Glutamatergic neuron (in vitro differentiated cells): ENCODE measurements at regions not wholly inside any gene's neighbourhood (a gene's known extent, or its start where the extent isn't known, plus 50 kb on each side); places are given as distances from the start of the nearest gene placed in this dataset.

Experiments
- DNase-seq: peaks from one replicate; pipeline ENCODE4 v3.0.0; 2022
- H3K27ac Mint-ChIP-seq: one replicate; pipeline ENCODE4 v1.8.0; 2020; ENCODE audit warnings: mild to moderate bottlenecking, mixed read lengths, inconsistent platforms; ENCODE audit not compliant: unreplicated experiment
- H3K27me3 Mint-ChIP-seq: one replicate; pipeline ENCODE4 v1.8.0; 2020; ENCODE audit warnings: mild to moderate bottlenecking, moderate library complexity, mixed read lengths, inconsistent platforms; ENCODE audit not compliant: unreplicated experiment
- H3K36me3 Mint-ChIP-seq: one replicate; pipeline ENCODE4 v1.8.0; 2020; ENCODE audit warnings: mild to moderate bottlenecking, mixed read lengths, inconsistent platforms; ENCODE audit not compliant: unreplicated experiment
- H3K4me1 Mint-ChIP-seq: one replicate; pipeline ENCODE4 v1.8.0; 2020; ENCODE audit warnings: mild to moderate bottlenecking, low read depth, mixed read lengths, inconsistent platforms; ENCODE audit not compliant: unreplicated experiment
- H3K4me3 Mint-ChIP-seq: one replicate; pipeline ENCODE4 v1.8.0; 2020; ENCODE audit warnings: mild to moderate bottlenecking, mixed read lengths, inconsistent platforms; ENCODE audit not compliant: unreplicated experiment
- H3K9me3 Mint-ChIP-seq: one replicate; pipeline ENCODE4 v1.8.0; 2020; ENCODE audit warnings: mild to moderate bottlenecking, moderate library complexity, mixed read lengths, inconsistent platforms; ENCODE audit not compliant: unreplicated experiment
- CTCF ChIP-seq: fragments of 200-600 bp; sonication (generic); IDR thresholded peaks from one replicate; pipeline ENCODE4 v1.5.0; 2021; ENCODE audit not compliant: partially characterized antibody, unreplicated experiment

DNA sequence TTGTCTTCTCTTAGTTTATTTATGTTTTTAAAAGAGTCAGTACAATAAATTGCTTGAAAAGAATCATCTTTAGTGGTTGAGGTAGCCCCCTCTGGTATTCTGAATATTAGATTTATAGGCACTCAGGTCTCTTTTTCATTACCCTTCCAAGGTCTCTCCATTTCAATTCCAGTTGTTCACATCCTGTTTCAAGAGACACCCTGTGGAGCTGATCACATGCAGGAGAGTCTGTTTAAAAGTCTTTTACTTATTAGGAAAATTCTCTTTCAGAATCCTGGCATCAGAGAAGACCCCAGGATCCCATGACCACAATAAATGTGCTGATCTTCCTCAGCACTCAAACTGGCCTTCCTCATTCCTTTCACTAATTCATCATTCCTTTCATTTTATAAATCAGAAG, 195.7 kb downstream of the ZIC4 start:
- no peak for TF ChIP-seq CTCF
- Mint-ChIP-seq H3K36me3 (peaks cover 6% of the 10 kb centered on the region), H3K27ac (no peak overlapping the region)

DNA sequence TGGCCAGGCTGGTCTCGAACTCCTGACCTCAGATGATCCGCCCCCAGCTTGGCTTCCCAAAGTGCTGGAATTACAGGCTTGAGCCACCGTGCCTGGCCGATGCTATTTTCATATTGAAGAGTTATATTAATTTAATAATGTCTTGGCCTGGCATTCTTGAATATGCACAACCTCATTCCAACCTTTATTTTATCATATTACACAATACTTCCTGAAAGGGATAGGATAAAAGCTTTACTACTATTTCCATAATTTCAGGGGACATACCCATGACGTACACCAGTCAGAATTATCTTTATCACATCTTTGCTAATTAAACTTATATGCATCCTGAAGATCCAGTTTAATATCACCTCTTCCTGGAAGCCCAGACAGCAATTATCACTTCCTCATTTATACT, 205.3 kb downstream of the ZIC4 start:
- DNase-seq = no peak
- H3K4me1 Mint-ChIP-seq = no peaks in the 10 kb centered on the region
- H3K36me3 Mint-ChIP-seq = no peaks in the 10 kb centered on the region
- no peak for TF ChIP-seq CTCF
- H3K27ac Mint-ChIP-seq = no peak overlapping the region
- H3K4me3 Mint-ChIP-seq = no peak overlapping the region
- no peaks in the 10 kb centered on the region for H3K27me3 Mint-ChIP-seq
- no peaks in the 10 kb centered on the region for H3K9me3 Mint-ChIP-seq

More for the DNA sequence above, 195.7 kb downstream of the ZIC4 start:
- Mint-ChIP-seq H3K4me1 (no peaks in the 10 kb centered on the region), H3K4me3 (no peak overlapping the region), H3K9me3 (peaks cover 6% of the 10 kb centered on the region), H3K27me3 (peaks cover 2% of the 10 kb centered on the region)
- DNase-seq = no peak

- no peak for TF ChIP-seq CTCF
- no peaks in the 10 kb centered on the region for H3K4me1 Mint-ChIP-seq
- no peak overlapping the region for H3K27ac Mint-ChIP-seq
- H3K27me3 Mint-ChIP-seq = no peaks in the 10 kb centered on the region
- H3K36me3 Mint-ChIP-seq = no peaks in the 10 kb centered on the region
- H3K9me3 Mint-ChIP-seq = no peaks in the 10 kb centered on the region
- H3K4me3 Mint-ChIP-seq = no peak overlapping the region
- no peak for DNase-seq
Observed at GRCh38 chr3:147200545-147200944, 205.8 kb downstream of the ZIC4 start.

DNA sequence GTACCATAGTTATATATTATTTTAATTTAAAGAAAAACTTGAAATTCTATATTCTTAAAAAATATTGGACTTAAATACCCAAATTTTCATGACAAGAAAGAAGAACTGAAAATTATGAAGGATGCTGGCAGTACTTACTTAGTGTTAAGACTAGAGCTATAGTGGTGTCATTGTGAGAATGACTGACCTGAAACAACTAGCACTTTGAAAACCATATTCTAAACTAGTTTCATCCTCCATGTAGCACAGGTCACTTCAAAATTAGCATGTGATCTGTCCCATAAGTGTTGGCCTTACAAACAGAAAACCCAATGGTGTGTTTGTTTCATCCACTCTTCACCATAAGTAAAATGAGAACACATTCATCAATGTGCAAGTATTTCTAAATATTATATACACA, 208.6 kb downstream of the ZIC4 start:
- Mint-ChIP-seq H3K4me1 (no peaks in the 10 kb centered on the region), H3K4me3 (no peak overlapping the region), H3K27me3 (no peaks in the 10 kb centered on the region), H3K36me3 (no peaks in the 10 kb centered on the region), H3K27ac (no peak overlapping the region), H3K9me3 (no peaks in the 10 kb centered on the region)
- no peak for TF ChIP-seq CTCF
- DNase-seq = no peak

DNA sequence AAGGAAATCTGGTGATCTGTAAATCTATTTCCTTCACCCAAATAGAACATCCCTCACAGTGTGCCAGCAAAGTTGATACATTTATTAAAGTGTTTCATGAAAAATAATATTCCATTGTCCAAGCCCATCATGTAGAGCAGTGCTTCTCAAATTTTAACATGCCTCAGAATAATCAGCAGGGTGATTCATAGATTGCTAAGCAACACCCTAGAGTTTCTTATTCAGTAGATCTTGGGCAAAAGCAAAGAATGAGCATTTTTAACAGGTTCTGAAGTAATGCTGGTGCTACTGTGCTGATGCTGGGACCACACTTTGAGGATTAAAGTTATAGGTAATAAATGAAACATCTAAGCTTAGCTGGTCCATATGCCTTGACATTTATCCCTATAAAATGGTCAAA, 210.5 kb downstream of the ZIC4 start:
- Mint-ChIP-seq H3K27me3 (no peaks in the 10 kb centered on the region), H3K4me1 (no peaks in the 10 kb centered on the region)

More for the DNA sequence above, 210.5 kb downstream of the ZIC4 start:
- no peak for TF ChIP-seq CTCF
- DNase-seq = no peak
- Mint-ChIP-seq H3K4me3 (no peak overlapping the region), H3K27ac (no peak overlapping the region), H3K9me3 (no peaks in the 10 kb centered on the region), H3K36me3 (no peaks in the 10 kb centered on the region)
